Ureter (tissue), 1 donor: ENCODE measurements at regions not wholly inside any gene's neighbourhood (a gene's known extent, or its start where the extent isn't known, plus 50 kb on each side); places are given as distances from the start of the nearest gene placed in this dataset.

Experiments
- DNase-seq: peaks from one replicate; pipeline ENCODE4 v3.0.0-alpha.2; 2020; ENCODE audit warnings: low spot score
- donor health status: DM: yes; HTN: yes; CAD: no.

GRCh38 chr4:38598489-38598888 is 65.5 kb upstream of the KLF3 start:
- DNase-seq: no peak

GRCh38 chr4:38600575-38600974 is 63.4 kb upstream of the KLF3 start:
- no peak for DNase-seq

GRCh38 chr4:38601244-38601915 is 62.6 kb upstream of the KLF3 start:
- no peak for DNase-seq

GRCh38 chr4:38601916-38602291 is 62.1 kb upstream of the KLF3 start:
- DNase-seq: no peak

GRCh38 chr4:38603652-38604051 is 60.3 kb upstream of the KLF3 start:
- DNase-seq: no peak

GRCh38 chr4:38605181-38605752 is 58.7 kb upstream of the KLF3 start:
- DNase-seq: no peak

- DNase-seq: no peak
These were observed 58.0 kb upstream of the KLF3 start for GRCh38 chr4:38605753-38606586.

GRCh38 chr4:38606587-38606905 is 57.5 kb upstream of the KLF3 start:
- DNase-seq: no peak

- no peak for DNase-seq
These were observed 54.4 kb upstream of the KLF3 start for GRCh38 chr4:38609614-38610013.

- DNase-seq: no peak
These were observed 53.5 kb upstream of the KLF3 start for GRCh38 chr4:38610521-38610920.

GRCh38 chr4:38610966-38611431 is 53.0 kb upstream of the KLF3 start:
- DNase-seq: no peak

- DNase-seq: no peak
These were observed 52.3 kb upstream of the KLF3 start for GRCh38 chr4:38611676-38612075.

- DNase-seq: no peak
These were observed 51.2 kb upstream of the KLF3 start for GRCh38 chr4:38612646-38613414.
